ENCODE measurements at regions not wholly inside any gene's neighbourhood (a gene's known extent, or its start where the extent isn't known, plus 50 kb on each side); places are given as distances from the start of the nearest gene placed in this dataset.

GRCh38 chr6:139439349-139439748 is 64.9 kb upstream of the CITED2 start:
- TF ChIP-seq CTCF (IDR thresholded peaks at IDR 0.05; ENCODE audit: insufficient read depth, low read length, poor library complexity, severe bottlenecking) (no peak), EZH2phosphoT487 (conservative IDR thresholded peaks at IDR 0.05; ENCODE audit: low read length) (no peak)
